ENCODE measurements at regions not wholly inside any gene's neighbourhood (a gene's known extent, or its start where the extent isn't known, plus 50 kb on each side); places are given as distances from the start of the nearest gene placed in this dataset.

- TF ChIP-seq CTCF (conservative IDR thresholded peaks at IDR 0.05; ENCODE audit: low read depth, low read length) = no peak
- TF ChIP-seq EZH2 (IDR thresholded peaks at IDR 0.05; ENCODE audit: borderline replicate concordance, low read depth, low read length, poor library complexity, severe bottlenecking) = no peak
Measured at GRCh38 chr15:70379134-70379533, 281.4 kb upstream of the TLE3 start.

Measured in A673 (cell line).